ENCODE measurements at regions not wholly inside any gene's neighbourhood (a gene's known extent, or its start where the extent isn't known, plus 50 kb on each side); places are given as distances from the start of the nearest gene placed in this dataset.

GRCh38 chr4:67344594-67345380 is 200.5 kb downstream of the CENPC start:
- no peak for DNase-seq
- H3K27ac ChIP-seq, result no peak overlapping the region
- no peaks in the 10 kb centered on the region for H3K27me3 ChIP-seq
- no peaks in the 10 kb centered on the region for H3K9me3 ChIP-seq
- H3K4me1 ChIP-seq, result no peaks in the 10 kb centered on the region
- no peak overlapping the region for H3K4me3 ChIP-seq
- TF ChIP-seq POLR2A (IDR thresholded peaks at IDR 0.05) (no peak), CTCF (IDR thresholded peaks at IDR 0.05) (no peak)
- H3K36me3 ChIP-seq, result no peaks in the 10 kb centered on the region

DNA sequence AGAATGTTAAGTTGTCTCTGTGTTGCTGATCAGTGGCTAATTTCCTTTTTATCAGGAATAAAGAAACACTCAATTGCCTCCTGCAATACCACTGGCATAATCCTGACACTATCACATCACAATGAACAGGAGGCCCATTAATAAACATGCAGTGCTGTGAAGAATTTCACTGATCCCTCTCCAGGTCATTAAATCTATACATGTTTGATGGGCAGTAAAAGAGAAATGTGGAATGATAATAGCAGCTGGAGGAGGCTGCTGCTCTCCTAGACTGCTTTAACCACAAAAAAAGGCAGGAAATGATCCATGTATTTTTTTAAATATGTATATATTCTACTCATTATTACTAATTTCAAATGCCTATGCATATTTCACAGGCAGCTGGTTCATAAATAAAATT is 202.1 kb downstream of the CENPC start:
- Histone ChIP-seq H3K36me3 (no peaks in the 10 kb centered on the region), H3K4me3 (no peak overlapping the region), H3K27ac (no peak overlapping the region), H3K4me1 (no peaks in the 10 kb centered on the region), H3K9me3 (no peaks in the 10 kb centered on the region), H3K27me3 (no peaks in the 10 kb centered on the region)
- TF ChIP-seq CTCF (IDR thresholded peaks at IDR 0.05), result no peak
- DNase-seq, result no peak

DNA sequence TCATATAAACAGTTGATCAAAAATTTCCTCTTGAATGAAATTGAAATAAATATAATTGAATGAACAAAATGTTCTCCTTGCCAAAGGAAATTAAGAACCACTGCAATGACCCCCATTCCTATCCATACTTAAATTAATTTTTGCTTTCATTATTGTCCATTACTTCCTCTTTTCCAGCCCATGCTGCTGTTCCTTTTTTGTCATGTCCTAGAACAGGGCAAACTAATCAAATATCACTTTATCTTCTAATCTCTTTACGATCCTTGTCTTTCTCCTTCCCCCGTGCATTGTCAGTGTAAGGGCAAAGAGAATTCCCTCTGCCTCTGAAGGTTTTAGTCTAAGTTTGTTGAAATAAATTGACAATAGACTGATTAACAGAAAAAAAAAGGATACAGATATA is 203.0 kb downstream of the CENPC start:
- H3K27ac ChIP-seq, result no peak overlapping the region
- H3K36me3 ChIP-seq, result no peaks in the 10 kb centered on the region
- no peaks in the 10 kb centered on the region for H3K27me3 ChIP-seq
- no peaks in the 10 kb centered on the region for H3K4me1 ChIP-seq
- H3K9me3 ChIP-seq, result no peaks in the 10 kb centered on the region
- TF ChIP-seq CTCF (IDR thresholded peaks at IDR 0.05), result no peak
- TF ChIP-seq POLR2A (IDR thresholded peaks at IDR 0.05), result no peak
- DNase-seq, result no peak
- H3K4me3 ChIP-seq, result no peak overlapping the region

DNA sequence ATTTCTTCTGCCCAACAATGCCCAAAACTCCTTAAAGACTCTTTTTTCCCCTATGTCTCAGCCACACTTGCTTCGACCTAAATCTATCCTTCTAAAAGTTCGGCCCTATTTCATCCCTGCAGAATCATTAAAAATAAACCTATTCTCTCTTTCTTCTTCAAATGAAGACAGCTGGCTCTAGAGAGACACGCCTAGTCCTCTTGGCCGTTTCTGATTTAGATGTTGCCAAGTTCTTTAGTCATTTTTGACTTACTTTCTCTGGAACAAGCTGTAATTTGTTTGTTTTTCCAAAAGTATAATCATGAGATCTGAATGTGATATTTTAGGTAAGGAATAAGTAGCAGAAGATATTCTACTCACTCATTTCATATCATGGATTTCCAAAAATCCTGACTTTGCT is 211.6 kb downstream of the CENPC start:
- Histone ChIP-seq H3K4me1 (no peaks in the 10 kb centered on the region), H3K36me3 (no peaks in the 10 kb centered on the region), H3K27me3 (no peaks in the 10 kb centered on the region), H3K9me3 (no peaks in the 10 kb centered on the region), H3K27ac (no peak overlapping the region), H3K4me3 (no peak overlapping the region)
- no peak for DNase-seq
- TF ChIP-seq CTCF (IDR thresholded peaks at IDR 0.05) (no peak), POLR2A (IDR thresholded peaks at IDR 0.05) (no peak)

- H3K9me3 ChIP-seq, result no peaks in the 10 kb centered on the region
- no peak overlapping the region for H3K4me3 ChIP-seq
These were observed 212.7 kb downstream of the CENPC start for GRCh38 chr4:67332627-67333026.

More at GRCh38 chr4:67332627-67333026, 212.7 kb downstream of the CENPC start:
- no peaks in the 10 kb centered on the region for H3K4me1 ChIP-seq
- TF ChIP-seq POLR2A (IDR thresholded peaks at IDR 0.05), result no peak
- TF ChIP-seq CTCF (IDR thresholded peaks at IDR 0.05), result peak in 3 of 6 experiments; percentile 15 to 16 (median 16)
- no peaks in the 10 kb centered on the region for H3K27me3 ChIP-seq
- DNase-seq, result no peak
- no peak overlapping the region for H3K27ac ChIP-seq
- no peaks in the 10 kb centered on the region for H3K36me3 ChIP-seq
